ENCODE measurements at regions not wholly inside any gene's neighbourhood (a gene's known extent, or its start where the extent isn't known, plus 50 kb on each side); places are given as distances from the start of the nearest gene placed in this dataset.

- no peak for DNase-seq (ENCODE audit: low spot score)
Observed at GRCh38 chr5:38752012-38752536, 93.7 kb upstream of the OSMR start.

- no peak for DNase-seq (ENCODE audit: low spot score)
Observed at GRCh38 chr5:38752622-38753021, 93.2 kb upstream of the OSMR start.

- no peak for DNase-seq (ENCODE audit: low spot score)
Observed at GRCh38 chr5:38753141-38753540, 92.7 kb upstream of the OSMR start.

GRCh38 chr5:38753776-38754175 lies 92.0 kb upstream of the OSMR start:
- no peak for DNase-seq (ENCODE audit: low spot score)

- no peak for DNase-seq (ENCODE audit: low spot score)
Observed at GRCh38 chr5:38755181-38755580, 90.6 kb upstream of the OSMR start.

- DNase-seq (ENCODE audit: low spot score) = no peak
Observed at GRCh38 chr5:38756068-38756467, 89.7 kb upstream of the OSMR start.

GRCh38 chr5:38757451-38758245 lies 88.2 kb upstream of the OSMR start:
- DNase-seq (ENCODE audit: low spot score) = no peak

- no peak for DNase-seq (ENCODE audit: low spot score)
Observed at GRCh38 chr5:38758774-38759600, 86.8 kb upstream of the OSMR start.

GRCh38 chr5:38764937-38765391 lies 80.8 kb upstream of the OSMR start:
- DNase-seq (ENCODE audit: low spot score) = no peak

GRCh38 chr5:38765399-38765861 lies 80.4 kb upstream of the OSMR start:
- DNase-seq (ENCODE audit: low spot score) = no peak

- no peak for DNase-seq (ENCODE audit: low spot score)
Observed at GRCh38 chr5:38766151-38766550, 79.7 kb upstream of the OSMR start.

- DNase-seq (ENCODE audit: low spot score) = no peak
Observed at GRCh38 chr5:38768412-38769211, 77.2 kb upstream of the OSMR start.

GRCh38 chr5:38772471-38772870 lies 73.3 kb upstream of the OSMR start:
- DNase-seq (ENCODE audit: low spot score) = no peak

- no peak for DNase-seq (ENCODE audit: low spot score)
Observed at GRCh38 chr5:38775218-38775840, 70.5 kb upstream of the OSMR start.

GRCh38 chr5:38776149-38776896 lies 69.5 kb upstream of the OSMR start:
- no peak for DNase-seq (ENCODE audit: low spot score)

GRCh38 chr5:38777111-38777510 lies 68.7 kb upstream of the OSMR start:
- no peak for DNase-seq (ENCODE audit: low spot score)

- DNase-seq (ENCODE audit: low spot score) = no peak
Observed at GRCh38 chr5:38780316-38780715, 65.5 kb upstream of the OSMR start.

GRCh38 chr5:38780945-38781344 lies 64.9 kb upstream of the OSMR start:
- DNase-seq (ENCODE audit: low spot score) = peak; percentile 72

- DNase-seq (ENCODE audit: low spot score) = no peak
Observed at GRCh38 chr5:38782180-38782835, 63.5 kb upstream of the OSMR start.

- DNase-seq (ENCODE audit: low spot score) = no peak
Observed at GRCh38 chr5:38783011-38783561, 62.7 kb upstream of the OSMR start.
